GM13976 (cell line): ENCODE measurements at regions not wholly inside any gene's neighbourhood (a gene's known extent, or its start where the extent isn't known, plus 50 kb on each side); places are given as distances from the start of the nearest gene placed in this dataset.
A peak's percentile ranks its signal among the peaks of the same experiment; 100 is the strongest.

Experiments used
- DNase-seq: peaks from one replicate; pipeline ENCODE4 v3.0.0; 2012; ENCODE audit warnings: low spot score
- CTCF ChIP-seq: IDR thresholded peaks from 2 replicates; pipeline ENCODE4 v1.5.1; 2012; ENCODE audit warnings: borderline replicate concordance, mild to moderate bottlenecking; ENCODE audit not compliant: insufficient read depth; ENCODE audit errors: extremely low read depth, missing control alignments, control extremely low read depth
- in situ Hi-C: fragments of 300-500 bp; cut with MboI; formaldehyde crosslinking; loops from one replicate; pipeline ENCODE4 v1.12.0; 2022; ENCODE audit warnings: low sequenced_read_pairs, mixed read lengths, inconsistent platforms; ENCODE audit not compliant: unreplicated experiment

- in situ Hi-C loops = no loop called here
- peak; percentile 55 for DNase-seq
- TF ChIP-seq CTCF = no peak
Measured at GRCh38 chr11:112627588-112628045, 333.6 kb upstream of the NCAM1 start.

GRCh38 chr11:112628676-112629075 is 332.5 kb upstream of the NCAM1 start:
- TF ChIP-seq CTCF = no peak
- in situ Hi-C loops = no loop called here
- DNase-seq = no peak

- in situ Hi-C loops = no loop called here
- DNase-seq = no peak
- TF ChIP-seq CTCF = no peak
Measured at GRCh38 chr11:112630496-112630895, 330.7 kb upstream of the NCAM1 start.

- in situ Hi-C loops = no loop called here
- TF ChIP-seq CTCF = no peak
- DNase-seq = no peak
Measured at GRCh38 chr11:112631333-112631732, 329.9 kb upstream of the NCAM1 start.

GRCh38 chr11:112632866-112633505 is 328.2 kb upstream of the NCAM1 start:
- no peak for TF ChIP-seq CTCF
- no peak for DNase-seq
- in situ Hi-C loops = no loop called here

GRCh38 chr11:112634551-112634950 is 326.7 kb upstream of the NCAM1 start:
- TF ChIP-seq CTCF = no peak
- DNase-seq = no peak
- in situ Hi-C loops = no loop called here
